ENCODE measurements at regions not wholly inside any gene's neighbourhood (a gene's known extent, or its start where the extent isn't known, plus 50 kb on each side); places are given as distances from the start of the nearest gene placed in this dataset.

DNA sequence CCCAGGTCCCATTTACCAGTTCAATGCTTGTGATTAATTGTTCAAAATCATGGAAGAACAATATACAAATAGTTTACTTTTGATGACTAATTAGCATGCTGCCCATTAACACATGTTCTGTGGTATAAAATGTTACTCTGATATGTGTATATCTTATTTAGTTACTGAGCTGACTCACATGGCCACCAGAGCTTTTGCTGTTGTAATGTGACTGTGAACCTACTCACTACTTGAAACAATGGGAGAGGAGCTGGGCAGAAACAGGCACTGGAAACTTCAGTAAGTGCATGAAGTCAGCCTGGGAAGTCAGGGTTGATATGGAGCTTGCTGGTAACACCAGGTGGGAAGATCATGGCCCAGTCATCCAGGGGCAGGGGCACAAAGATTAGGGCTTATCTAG is 72.7 kb upstream of the MAD2L1 start:
- H3K27ac ChIP-seq = no peak overlapping the region
- H3K4me1 ChIP-seq = no peaks in the 10 kb centered on the region
- TF ChIP-seq, protein P1, sequence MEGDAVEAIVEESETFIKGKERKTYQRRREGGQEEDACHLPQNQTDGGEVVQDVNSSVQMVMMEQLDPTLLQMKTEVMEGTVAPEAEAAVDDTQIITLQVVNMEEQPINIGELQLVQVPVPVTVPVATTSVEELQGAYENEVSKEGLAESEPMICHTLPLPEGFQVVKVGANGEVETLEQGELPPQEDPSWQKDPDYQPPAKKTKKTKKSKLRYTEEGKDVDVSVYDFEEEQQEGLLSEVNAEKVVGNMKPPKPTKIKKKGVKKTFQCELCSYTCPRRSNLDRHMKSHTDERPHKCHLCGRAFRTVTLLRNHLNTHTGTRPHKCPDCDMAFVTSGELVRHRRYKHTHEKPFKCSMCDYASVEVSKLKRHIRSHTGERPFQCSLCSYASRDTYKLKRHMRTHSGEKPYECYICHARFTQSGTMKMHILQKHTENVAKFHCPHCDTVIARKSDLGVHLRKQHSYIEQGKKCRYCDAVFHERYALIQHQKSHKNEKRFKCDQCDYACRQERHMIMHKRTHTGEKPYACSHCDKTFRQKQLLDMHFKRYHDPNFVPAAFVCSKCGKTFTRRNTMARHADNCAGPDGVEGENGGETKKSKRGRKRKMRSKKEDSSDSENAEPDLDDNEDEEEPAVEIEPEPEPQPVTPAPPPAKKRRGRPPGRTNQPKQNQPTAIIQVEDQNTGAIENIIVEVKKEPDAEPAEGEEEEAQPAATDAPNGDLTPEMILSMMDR (IDR thresholded peaks at IDR 0.05) = no peak
- intact Hi-C loops (cut with DNase I) = no loop called here
- H3K9me3 ChIP-seq = no peaks in the 10 kb centered on the region
- H3K27me3 ChIP-seq = no peaks in the 10 kb centered on the region
- H3K9ac ChIP-seq (ENCODE audit: low read depth in 2 of 2, low read length in 2 of 2) = no peak overlapping the region
- DNase-seq = no peak
- H3K36me3 ChIP-seq = no peaks in the 10 kb centered on the region
- H3K4me3 ChIP-seq = no peak overlapping the region

DNA sequence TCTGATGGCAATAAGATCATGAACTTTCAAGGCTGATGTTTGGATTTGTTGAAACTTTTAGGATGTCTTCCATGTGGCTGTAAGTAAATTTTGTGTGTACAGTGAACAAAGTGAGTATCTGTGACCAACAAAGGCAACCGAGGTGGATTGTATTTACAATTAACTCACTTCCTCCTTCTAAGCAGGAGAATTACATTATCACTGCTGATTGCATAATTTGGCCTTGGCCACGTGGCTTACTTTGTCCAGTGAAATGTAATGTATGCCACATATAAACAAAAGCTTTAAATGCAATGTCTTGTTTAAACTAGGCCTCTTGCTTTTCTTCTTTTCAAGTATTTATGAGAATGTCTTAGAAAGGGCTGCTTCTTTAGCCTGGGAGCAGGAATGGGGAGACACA is 66.3 kb upstream of the MAD2L1 start:
- Histone ChIP-seq H3K27me3 (no peaks in the 10 kb centered on the region), H3K4me3 (no peak overlapping the region), H3K36me3 (no peaks in the 10 kb centered on the region), H3K9me3 (no peaks in the 10 kb centered on the region), H3K27ac (no peak overlapping the region), H3K9ac (ENCODE audit: low read depth in 2 of 2, low read length in 2 of 2) (no peak overlapping the region), H3K4me1 (no peaks in the 10 kb centered on the region)
- intact Hi-C loops (cut with DNase I) = no loop called here
- TF ChIP-seq, protein P1 (IDR thresholded peaks at IDR 0.05) = no peak
- DNase-seq = no peak

DNA sequence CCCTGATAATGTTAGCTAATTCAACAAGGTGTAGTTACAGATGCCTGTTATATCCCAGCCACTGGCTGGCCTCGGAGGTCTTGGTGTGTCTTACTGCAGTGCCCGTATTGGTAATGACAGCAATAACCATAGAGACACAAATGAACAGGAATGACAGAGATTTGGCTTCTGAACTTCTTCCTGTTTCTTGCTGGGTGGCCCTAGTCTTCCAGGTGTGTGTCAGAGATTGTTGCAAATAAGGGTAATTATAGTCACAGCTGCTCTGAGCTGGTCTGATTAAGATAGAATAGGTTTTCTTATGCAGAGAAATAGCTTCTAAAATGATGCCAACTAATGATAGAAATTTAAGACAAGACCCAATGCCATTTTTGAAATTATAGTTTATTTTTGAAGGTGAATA is 64.1 kb upstream of the MAD2L1 start:
- Histone ChIP-seq H3K4me3 (no peak overlapping the region), H3K27me3 (no peaks in the 10 kb centered on the region), H3K27ac (no peak overlapping the region), H3K36me3 (no peaks in the 10 kb centered on the region), H3K9ac (ENCODE audit: low read depth in 2 of 2, low read length in 2 of 2) (no peak overlapping the region), H3K4me1 (no peaks in the 10 kb centered on the region), H3K9me3 (no peaks in the 10 kb centered on the region)
- DNase-seq = no peak
- intact Hi-C loops (cut with DNase I) = no loop called here
- TF ChIP-seq, protein P1 (IDR thresholded peaks at IDR 0.05) = no peak
